ENCODE measurements at regions not wholly inside any gene's neighbourhood (a gene's known extent, or its start where the extent isn't known, plus 50 kb on each side); places are given as distances from the start of the nearest gene placed in this dataset.
A peak's percentile ranks its signal among the peaks of the same experiment; 100 is the strongest.

GRCh38 chr7:25361387-25361786 lies 133.1 kb upstream of the NPVF start:
- no peak for TF ChIP-seq CTCF (conservative IDR thresholded peaks at IDR 0.05; ENCODE audit: control insufficient read depth, insufficient read depth, low read depth, low read length)
- peak; percentile 20 for DNase-seq (ENCODE audit: low read depth)
- no peak overlapping the region for H3K4me3 ChIP-seq (ENCODE audit: control insufficient read depth, low read depth, low read length)

- TF ChIP-seq CTCF (conservative IDR thresholded peaks at IDR 0.05; ENCODE audit: control insufficient read depth, insufficient read depth, low read depth, low read length) = no peak
- peak; percentile 29 for DNase-seq (ENCODE audit: low read depth)
- H3K4me3 ChIP-seq (ENCODE audit: control insufficient read depth, low read depth, low read length) = no peak overlapping the region
Observed at GRCh38 chr7:25361863-25362262, 133.6 kb upstream of the NPVF start.

- no peak for DNase-seq (ENCODE audit: low read depth)
- H3K4me3 ChIP-seq (ENCODE audit: control insufficient read depth, low read depth, low read length) = no peak overlapping the region
Observed at GRCh38 chr7:25368599-25369201, 140.4 kb upstream of the NPVF start.

GRCh38 chr7:25369786-25370185 lies 141.5 kb upstream of the NPVF start:
- DNase-seq (ENCODE audit: low read depth) = no peak

More at GRCh38 chr7:25368599-25369201, 140.4 kb upstream of the NPVF start:
- no peak for TF ChIP-seq CTCF (conservative IDR thresholded peaks at IDR 0.05; ENCODE audit: control insufficient read depth, insufficient read depth, low read depth, low read length)

GRCh38 chr7:25371972-25372371 lies 143.7 kb upstream of the NPVF start:
- no peak for DNase-seq (ENCODE audit: low read depth)
- no peak overlapping the region for H3K4me3 ChIP-seq (ENCODE audit: control insufficient read depth, low read depth, low read length)
- TF ChIP-seq CTCF (conservative IDR thresholded peaks at IDR 0.05; ENCODE audit: control insufficient read depth, insufficient read depth, low read depth, low read length) = no peak

More at GRCh38 chr7:25369786-25370185, 141.5 kb upstream of the NPVF start:
- no peak for TF ChIP-seq CTCF (conservative IDR thresholded peaks at IDR 0.05; ENCODE audit: control insufficient read depth, insufficient read depth, low read depth, low read length)
- H3K4me3 ChIP-seq (ENCODE audit: control insufficient read depth, low read depth, low read length) = no peak overlapping the region

GRCh38 chr7:25375805-25376600 lies 147.7 kb upstream of the NPVF start:
- no peak overlapping the region for H3K4me3 ChIP-seq (ENCODE audit: control insufficient read depth, low read depth, low read length)
- no peak for TF ChIP-seq CTCF (conservative IDR thresholded peaks at IDR 0.05; ENCODE audit: control insufficient read depth, insufficient read depth, low read depth, low read length)
- DNase-seq (ENCODE audit: low read depth) = no peak
